ENCODE measurements at regions not wholly inside any gene's neighbourhood (a gene's known extent, or its start where the extent isn't known, plus 50 kb on each side); places are given as distances from the start of the nearest gene placed in this dataset.

DNA sequence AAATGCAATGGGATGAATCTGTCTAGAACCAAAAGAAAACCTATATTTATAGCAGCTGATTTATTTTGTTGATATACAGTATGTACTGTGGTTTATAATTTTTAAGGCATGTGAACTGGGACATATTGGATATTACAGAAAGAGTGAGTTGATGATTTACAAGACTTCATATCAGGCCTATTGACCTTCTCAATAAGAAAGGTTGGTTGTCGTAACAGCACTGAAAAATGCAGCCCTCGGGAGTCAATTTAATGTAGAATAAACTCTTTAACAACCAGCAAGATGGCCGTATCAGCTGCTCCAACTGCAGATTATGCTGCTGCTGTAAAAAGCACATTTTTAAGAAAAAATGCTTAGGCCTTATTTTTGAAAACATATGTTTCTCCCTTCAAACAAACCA is 407.3 kb downstream of the GXYLT1 start:
- DNase-seq = no peak

DNA sequence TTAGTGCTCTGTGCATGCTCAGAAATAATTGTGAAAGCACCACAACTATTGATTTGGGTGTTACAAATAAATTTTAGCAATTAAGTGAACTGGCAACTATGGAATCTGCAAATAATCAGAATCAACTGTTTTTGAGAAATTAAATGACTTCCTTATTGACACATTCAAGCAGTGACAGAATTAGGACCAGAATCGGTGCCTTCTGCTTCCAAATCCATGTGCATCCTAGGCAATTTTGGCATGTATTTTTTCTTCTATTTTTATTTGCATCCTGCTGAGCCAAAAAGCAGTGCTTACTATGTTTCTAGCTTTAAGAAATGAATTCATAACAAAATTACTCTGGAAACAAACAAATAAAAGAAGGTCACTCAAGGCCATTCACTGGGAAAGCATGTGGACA is 408.2 kb downstream of the GXYLT1 start:
- DNase-seq = no peak

DNA sequence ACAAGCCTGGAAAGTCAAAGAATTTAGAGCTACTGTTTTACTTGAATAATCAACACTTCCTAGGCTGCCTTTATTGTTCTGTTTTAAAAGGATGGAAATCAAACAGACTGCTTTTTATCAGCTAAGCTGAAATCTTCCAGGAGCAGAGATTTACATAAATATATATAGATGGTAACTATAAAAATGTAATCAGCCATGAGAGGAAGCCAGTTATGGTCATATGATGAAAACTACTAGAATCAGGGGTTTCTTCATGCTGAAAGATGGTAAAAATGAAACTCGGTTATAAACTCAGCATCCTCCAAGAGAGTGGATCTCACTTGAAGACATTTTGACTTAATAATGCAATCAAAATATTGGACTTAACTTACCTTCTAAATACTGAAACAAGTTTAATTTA is 413.0 kb downstream of the GXYLT1 start:
- no peak for DNase-seq

GRCh38 chr12:41731061-41731460 is 413.6 kb downstream of the GXYLT1 start:
- DNase-seq = no peak

- no peak for DNase-seq
Measured at GRCh38 chr12:41724216-41724615, 420.5 kb downstream of the GXYLT1 start.

- DNase-seq = no peak
Measured at GRCh38 chr12:41719214-41719613, 425.5 kb downstream of the GXYLT1 start.

DNA sequence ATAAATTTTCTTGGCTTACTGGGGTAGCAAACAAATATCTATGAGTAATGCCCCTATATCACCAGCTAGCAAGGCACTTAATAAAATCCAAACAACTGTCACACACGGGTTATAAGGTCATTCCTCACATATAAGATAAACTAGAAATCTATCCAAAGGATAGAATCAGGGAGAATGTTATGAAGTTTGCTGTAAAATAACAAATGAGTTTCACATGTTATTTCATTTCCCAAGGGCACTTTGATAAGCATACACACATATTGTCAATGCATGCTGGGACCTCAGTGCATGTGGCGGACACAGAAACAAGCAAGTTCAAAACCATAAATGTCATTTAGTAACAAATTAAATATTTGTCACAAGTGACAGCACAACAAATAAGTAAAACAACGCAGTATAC is 429.4 kb downstream of the GXYLT1 start:
- DNase-seq = no peak

DNA sequence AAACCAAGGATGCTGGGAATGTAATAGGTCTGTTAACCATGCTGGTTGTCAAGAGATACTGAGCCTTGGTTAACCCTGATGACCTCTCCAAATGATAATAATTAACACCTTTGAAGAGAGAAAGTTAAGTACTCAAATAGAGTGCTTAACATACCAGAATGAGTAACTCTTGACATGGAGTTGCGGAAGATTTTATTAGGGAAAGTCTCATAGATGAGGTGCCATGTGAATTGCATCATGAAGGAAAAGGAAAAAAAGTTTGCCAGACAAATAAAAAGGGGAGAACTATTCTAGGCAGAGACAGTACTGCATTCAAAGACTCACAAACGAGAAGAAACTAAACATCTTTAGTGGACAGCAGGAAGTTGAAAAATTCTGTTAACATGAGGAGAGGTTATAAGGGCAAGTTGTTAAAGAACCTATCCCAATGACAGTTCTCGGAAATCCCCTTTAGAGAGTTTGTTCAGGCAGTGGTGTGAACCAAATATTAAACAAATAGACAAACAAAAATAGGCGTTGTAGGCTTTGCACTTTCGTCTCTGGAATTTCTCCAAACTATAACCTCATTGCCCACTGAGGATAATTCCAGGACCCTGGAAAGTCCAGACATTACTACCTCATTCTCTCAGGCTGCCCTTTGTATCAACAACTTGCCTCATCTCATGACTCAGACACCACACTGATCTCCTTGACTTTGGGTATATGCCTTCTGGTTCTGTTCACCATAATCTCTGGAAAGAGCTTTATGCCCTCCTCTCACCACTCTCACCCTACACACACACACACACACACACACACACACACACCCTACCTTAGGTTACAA is 435.0 kb downstream of the GXYLT1 start:
- DNase-seq = no peak

DNA sequence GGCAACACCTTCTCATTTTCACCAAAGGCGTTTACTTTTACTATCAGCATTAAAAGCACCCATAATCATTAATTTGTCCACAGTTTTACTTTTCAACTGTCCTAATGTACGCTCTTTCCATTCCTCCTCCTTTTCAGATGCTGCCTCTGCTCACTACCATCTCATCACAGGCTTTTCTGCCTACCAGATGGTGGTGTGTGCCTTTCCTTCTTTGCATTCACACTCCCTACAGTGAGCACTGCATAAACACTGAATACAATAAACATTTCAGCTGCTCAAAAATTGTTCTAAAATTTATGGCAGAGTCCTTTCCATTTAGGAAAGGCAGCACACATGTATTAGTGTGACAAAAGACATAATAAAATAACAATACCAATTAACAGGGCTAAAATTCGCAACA is 435.7 kb downstream of the GXYLT1 start:
- no peak for DNase-seq

GRCh38 chr12:41706376-41706775 is 438.3 kb downstream of the GXYLT1 start:
- DNase-seq = no peak

GRCh38 chr12:41701943-41702601 is 442.6 kb downstream of the GXYLT1 start:
- DNase-seq = no peak

DNA sequence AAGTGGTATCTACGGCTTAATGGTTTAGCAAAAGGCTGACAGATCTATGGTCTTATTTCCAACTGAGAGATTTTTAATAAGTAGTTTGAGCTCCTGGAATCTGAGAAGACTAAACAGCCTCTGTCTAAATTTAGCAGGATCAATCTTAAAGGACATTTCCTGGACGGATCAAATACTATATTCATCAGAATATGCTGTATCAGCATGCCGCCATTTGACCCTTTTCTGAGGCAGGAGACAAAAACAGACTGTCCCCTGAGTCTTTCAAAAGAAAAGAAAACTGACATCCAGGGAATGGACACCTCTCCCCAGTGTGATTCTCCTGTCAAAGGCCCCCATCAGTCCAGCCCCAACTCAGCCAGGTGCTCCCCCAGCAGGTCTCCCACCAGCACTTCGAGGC is 443.7 kb downstream of the GXYLT1 start:
- no peak for DNase-seq

- DNase-seq = no peak
Measured at GRCh38 chr12:41699658-41700057, 445.0 kb downstream of the GXYLT1 start.

DNA sequence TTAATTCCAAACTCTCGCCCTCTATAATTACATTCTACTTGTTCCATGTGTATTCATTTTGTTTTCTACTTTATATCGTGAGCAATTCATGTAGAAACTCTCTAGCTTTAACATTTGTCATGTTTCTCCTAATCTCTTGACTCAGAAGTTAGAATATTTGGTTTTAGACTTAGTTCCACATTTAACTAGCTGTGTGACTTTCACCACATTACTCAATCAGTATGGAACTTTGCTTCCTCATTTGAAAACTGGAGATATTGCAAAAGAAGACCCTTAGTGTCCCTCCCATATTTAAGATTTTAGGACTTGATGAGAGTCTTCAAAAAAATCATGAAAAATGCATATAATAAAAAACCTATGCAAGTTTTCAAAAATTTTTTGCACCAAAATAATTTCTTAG is 447.5 kb downstream of the GXYLT1 start:
- DNase-seq = no peak

DNA sequence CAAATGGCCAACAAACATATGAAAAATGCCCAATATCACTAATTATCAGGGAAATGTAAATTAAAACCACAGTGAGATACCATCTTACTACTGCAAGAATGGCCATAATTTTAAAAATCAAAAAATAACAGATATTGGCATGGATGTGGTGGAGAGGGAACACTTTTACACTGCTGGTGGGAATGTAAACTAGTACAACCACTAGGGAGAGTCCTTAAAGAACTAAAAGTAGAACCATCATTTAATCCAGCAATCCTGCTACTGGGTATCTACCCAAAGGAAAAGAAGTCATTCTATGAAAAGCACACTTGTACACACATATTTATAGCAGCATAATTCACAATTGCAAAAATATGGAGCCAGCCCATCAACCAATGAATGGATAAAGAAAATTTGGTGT is 459.7 kb downstream of the GXYLT1 start:
- DNase-seq = no peak

DNA sequence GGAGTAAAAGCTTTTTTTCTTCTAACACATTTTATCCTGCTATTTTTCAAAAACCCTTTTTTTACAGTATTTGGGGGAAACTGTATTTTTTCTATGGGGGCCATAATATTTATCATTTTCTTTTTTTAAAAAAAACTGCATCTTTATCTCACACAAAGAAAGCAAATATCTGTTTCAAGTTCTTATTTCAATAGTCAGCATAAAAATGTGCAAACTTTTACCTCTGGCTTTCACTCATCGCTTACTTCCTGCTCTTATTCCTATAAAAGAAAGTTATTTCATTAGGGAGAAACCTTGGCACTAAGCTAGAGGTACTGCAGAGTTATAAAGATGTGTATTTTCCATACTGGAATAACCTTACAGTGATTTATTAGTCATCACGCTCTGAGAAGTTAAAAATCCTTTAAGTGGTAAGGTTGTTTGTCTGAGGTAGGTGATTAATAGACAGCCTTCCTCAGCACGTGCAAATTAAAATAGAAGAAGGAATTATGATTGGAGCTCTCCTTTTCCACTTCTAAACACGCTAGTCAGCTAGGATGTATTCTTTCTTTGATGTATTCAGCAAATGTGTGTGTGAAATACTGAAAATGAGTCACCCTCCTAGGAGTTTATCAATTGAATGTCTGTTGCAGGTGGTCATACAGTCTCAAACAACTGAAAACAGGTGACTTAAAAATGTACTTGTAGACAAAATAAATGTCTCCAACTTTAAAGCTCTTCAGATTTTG is 461.0 kb downstream of the GXYLT1 start:
- DNase-seq = no peak

GRCh38 chr12:41683023-41683422 is 461.7 kb downstream of the GXYLT1 start:
- no peak for DNase-seq

DNA sequence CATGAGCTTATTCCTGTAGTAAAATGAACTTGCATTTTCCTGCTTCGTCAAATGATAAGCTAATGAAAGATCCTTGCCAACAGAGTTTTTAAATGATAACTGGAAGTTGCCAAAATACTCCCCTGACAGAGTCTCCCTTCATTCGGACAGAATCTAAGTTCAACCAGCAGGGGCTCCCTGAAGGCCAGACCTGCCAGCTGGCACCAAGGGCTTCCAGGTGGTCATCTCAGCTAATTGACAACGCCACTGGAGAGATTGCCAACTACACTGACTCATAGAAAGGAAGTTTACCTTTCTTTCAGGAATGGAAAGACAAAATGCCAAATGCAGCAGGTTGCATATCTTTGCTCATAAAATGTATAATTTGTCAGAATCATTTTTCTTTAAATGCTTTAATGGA is 462.8 kb downstream of the GXYLT1 start:
- no peak for DNase-seq

DNA sequence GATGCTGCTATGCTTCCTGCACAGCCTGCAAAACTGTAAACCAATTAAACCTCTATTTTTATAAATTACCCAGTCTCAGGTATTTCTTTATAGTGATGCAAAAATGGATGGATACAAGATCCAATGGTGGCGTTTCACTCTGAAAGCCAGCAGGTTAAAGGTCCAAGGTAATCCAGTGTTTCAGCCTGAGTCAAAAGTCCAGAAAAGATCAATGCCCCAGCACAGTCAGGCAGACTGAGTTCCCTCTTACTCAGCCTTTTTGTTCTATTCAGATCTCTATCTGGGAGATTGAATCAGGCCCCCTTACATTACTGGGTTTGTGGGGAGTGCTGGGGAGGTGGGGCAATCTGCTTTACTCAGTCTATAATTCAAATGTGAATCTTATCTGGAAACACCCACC is 464.5 kb downstream of the GXYLT1 start:
- no peak for DNase-seq

GRCh38 chr12:41663598-41664265 is 475.6 kb downstream of the PDZRN4 start:
- DNase-seq = no peak

- no peak for DNase-seq
Measured at GRCh38 chr12:41661141-41661765, 473.1 kb downstream of the PDZRN4 start.

DNA sequence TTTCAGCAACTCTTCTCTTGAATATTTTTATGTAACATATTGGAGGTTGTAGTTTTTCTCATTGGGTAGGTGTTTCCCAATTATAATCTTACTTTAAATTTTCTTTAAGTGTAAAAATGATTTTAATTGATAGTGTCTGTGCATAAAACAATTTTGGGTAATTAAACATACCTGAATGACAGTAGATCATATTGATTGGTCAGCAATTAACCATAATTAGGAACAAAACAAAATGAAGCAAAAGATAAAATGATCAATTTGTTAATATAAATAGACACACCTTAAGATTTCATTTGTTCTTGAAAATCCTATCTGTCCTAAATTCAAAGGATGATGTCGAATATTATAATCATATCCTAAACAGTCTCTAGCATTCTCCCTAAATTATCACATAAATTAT is 468.3 kb downstream of the PDZRN4 start:
- DNase-seq = no peak

All from NCI-H345 (cell line).